ENCODE measurements at regions not wholly inside any gene's neighbourhood (a gene's known extent, or its start where the extent isn't known, plus 50 kb on each side); places are given as distances from the start of the nearest gene placed in this dataset.

DNA sequence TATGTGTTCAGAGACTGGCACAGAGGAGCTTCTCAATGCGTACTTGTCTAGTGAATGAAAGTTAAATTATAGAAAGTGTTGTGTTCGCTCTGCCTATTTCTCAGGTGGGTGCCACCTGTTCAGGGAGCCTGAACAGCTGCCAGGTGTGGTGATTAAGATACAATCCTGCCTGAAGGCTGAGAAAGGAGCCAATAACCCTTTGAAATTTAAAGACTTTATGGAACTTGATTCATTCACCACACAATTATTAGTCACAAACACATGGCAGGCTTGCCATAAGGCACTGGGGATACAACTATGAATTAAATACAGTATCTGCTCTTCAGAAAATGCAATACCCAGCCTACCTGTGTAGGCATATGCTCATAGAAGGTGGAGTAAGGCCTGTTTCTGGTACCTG lies 92.9 kb upstream of the AMOTL1 start:
- 89 to 98% (median 96%) methylated on average over 2 of the region's 2 CpGs for WGBS, 4 donors
- no peak for DNase-seq
- H3K4me3 ChIP-seq, result no peak overlapping the region
- no peak overlapping the region for H3K27ac ChIP-seq
- TF ChIP-seq CTCF (IDR thresholded peaks at IDR 0.05) (no peak), POLR2A (IDR thresholded peaks at IDR 0.05) (no peak)
- no peaks in the 10 kb centered on the region for H3K9me3 ChIP-seq (replicated peaks in 1 of 3)
- H3K36me3 ChIP-seq (replicated peaks in 1 of 2), result no peaks in the 10 kb centered on the region
- no peaks in the 10 kb centered on the region for H3K27me3 ChIP-seq
- no peaks in the 10 kb centered on the region for H3K4me1 ChIP-seq (replicated peaks in 1 of 2)
- intact Hi-C loops (cut with DNase I), result no loop called here

- no peaks in the 10 kb centered on the region for H3K9me3 ChIP-seq (replicated peaks in 1 of 3)
- H3K27ac ChIP-seq, result no peak overlapping the region
- DNase-seq, result no peak
- no peaks in the 10 kb centered on the region for H3K36me3 ChIP-seq (replicated peaks in 1 of 2)
- H3K4me1 ChIP-seq (replicated peaks in 1 of 2), result no peaks in the 10 kb centered on the region
- H3K27me3 ChIP-seq, result no peaks in the 10 kb centered on the region
- TF ChIP-seq POLR2A (IDR thresholded peaks at IDR 0.05), result no peak
- TF ChIP-seq CTCF (IDR thresholded peaks at IDR 0.05), result no peak
- H3K4me3 ChIP-seq, result no peak overlapping the region
- intact Hi-C loops (cut with DNase I), result no loop called here
Measured at GRCh38 chr11:94675813-94676212, 92.3 kb upstream of the AMOTL1 start.

- H3K4me1 ChIP-seq (replicated peaks in 1 of 2), result no peaks in the 10 kb centered on the region
- no peak for TF ChIP-seq POLR2A (IDR thresholded peaks at IDR 0.05)
- TF ChIP-seq CTCF (IDR thresholded peaks at IDR 0.05), result no peak
- H3K27me3 ChIP-seq, result no peaks in the 10 kb centered on the region
- intact Hi-C loops (cut with DNase I), result no loop called here
- no peak for DNase-seq
- no peaks in the 10 kb centered on the region for H3K9me3 ChIP-seq (replicated peaks in 1 of 3)
- 79 to 85% (median 81%) methylated on average over 4 of the region's 4 CpGs for WGBS, 4 donors
- no peak overlapping the region for H3K27ac ChIP-seq
- H3K4me3 ChIP-seq, result no peak overlapping the region
- H3K36me3 ChIP-seq (replicated peaks in 1 of 2), result no peaks in the 10 kb centered on the region
Measured at GRCh38 chr11:94676814-94677213, 91.3 kb upstream of the AMOTL1 start.

DNA sequence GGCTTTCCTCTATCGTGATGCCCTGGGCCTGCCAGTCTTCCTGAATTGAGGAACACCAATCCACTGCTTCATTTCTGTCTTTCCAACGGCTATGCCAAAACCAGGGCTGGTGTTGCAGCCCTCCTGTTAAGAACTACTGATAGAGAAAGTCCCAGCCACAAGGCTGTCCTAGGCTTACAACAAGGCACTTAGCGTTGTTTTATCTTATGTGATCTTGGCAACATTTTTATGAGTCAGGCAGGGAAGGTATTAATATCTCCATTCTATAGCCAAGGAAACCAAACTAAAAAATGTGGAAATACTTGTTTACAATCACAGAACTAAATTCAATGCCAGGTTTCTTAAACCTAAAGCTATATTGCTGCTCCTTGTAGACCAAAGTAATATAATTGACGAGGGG lies 89.9 kb upstream of the AMOTL1 start:
- H3K27me3 ChIP-seq, result no peaks in the 10 kb centered on the region
- H3K27ac ChIP-seq, result no peak overlapping the region
- intact Hi-C loops (cut with DNase I), result no loop called here
- no peaks in the 10 kb centered on the region for H3K9me3 ChIP-seq (replicated peaks in 1 of 3)
- no peaks in the 10 kb centered on the region for H3K36me3 ChIP-seq (replicated peaks in 1 of 2)
- TF ChIP-seq POLR2A (IDR thresholded peaks at IDR 0.05), result no peak
- TF ChIP-seq CTCF (IDR thresholded peaks at IDR 0.05), result no peak
- no peak for DNase-seq
- no peaks in the 10 kb centered on the region for H3K4me1 ChIP-seq (replicated peaks in 1 of 2)
- WGBS, 4 donors, result 84 to 92% (median 86%) methylated on average over 4 of the region's 4 CpGs
- H3K4me3 ChIP-seq, result no peak overlapping the region
